ENCODE measurements at regions not wholly inside any gene's neighbourhood (a gene's known extent, or its start where the extent isn't known, plus 50 kb on each side); places are given as distances from the start of the nearest gene placed in this dataset.

- Mint-ChIP-seq H3K27ac (no peak overlapping the region), H3K36me3 (ENCODE audit: low read depth) (no peaks in the 10 kb centered on the region), H3K9me3 (no peaks in the 10 kb centered on the region), H3K27me3 (no peaks in the 10 kb centered on the region), H3K4me1 (no peaks in the 10 kb centered on the region), H3K4me3 (no peak overlapping the region)
- TF ChIP-seq CTCF (IDR thresholded peaks at IDR 0.05), result no peak
- POLR2A ChIA-PET, result no interaction called here
- DNase-seq (no peak), ATAC-seq (ENCODE audit: low read depth) (no peak)
- intact Hi-C loops (cut with micrococcal nuclease), result no loop called here
- CTCF ChIA-PET, result no interaction called here
Observed at GRCh38 chr2:16397681-16398475, 267.8 kb downstream of the CYRIA start.

GRCh38 chr2:16396986-16397385 lies 268.6 kb downstream of the CYRIA start:
- Mint-ChIP-seq H3K4me1 (no peaks in the 10 kb centered on the region), H3K36me3 (ENCODE audit: low read depth) (no peaks in the 10 kb centered on the region), H3K4me3 (no peak overlapping the region), H3K27ac (no peak overlapping the region), H3K27me3 (no peaks in the 10 kb centered on the region), H3K9me3 (no peaks in the 10 kb centered on the region)
- intact Hi-C loops (cut with micrococcal nuclease), result no loop called here
- CTCF ChIA-PET, result no interaction called here
- no peak for ATAC-seq (ENCODE audit: low read depth)
- no peak for TF ChIP-seq CTCF (IDR thresholded peaks at IDR 0.05)
- POLR2A ChIA-PET, result no interaction called here
- no peak for DNase-seq

GRCh38 chr2:16396171-16396570 lies 269.5 kb downstream of the CYRIA start:
- Mint-ChIP-seq H3K27me3 (no peaks in the 10 kb centered on the region), H3K4me3 (no peak overlapping the region), H3K9me3 (no peaks in the 10 kb centered on the region), H3K36me3 (ENCODE audit: low read depth) (no peaks in the 10 kb centered on the region), H3K27ac (no peak overlapping the region), H3K4me1 (no peaks in the 10 kb centered on the region)
- intact Hi-C loops (cut with micrococcal nuclease), result no loop called here
- ATAC-seq (ENCODE audit: low read depth) (no peak), DNase-seq (no peak)
- POLR2A ChIA-PET, result no interaction called here
- CTCF ChIA-PET, result no interaction called here
- TF ChIP-seq CTCF (IDR thresholded peaks at IDR 0.05), result no peak

GRCh38 chr2:16395601-16396000 lies 270.0 kb downstream of the CYRIA start:
- H3K27ac Mint-ChIP-seq, result no peak overlapping the region
- no peaks in the 10 kb centered on the region for H3K4me1 Mint-ChIP-seq
- H3K4me3 Mint-ChIP-seq, result no peak overlapping the region
- ATAC-seq (ENCODE audit: low read depth), result no peak
- ChIA-PET POLR2A (no interaction called here), CTCF (no interaction called here)
- no peaks in the 10 kb centered on the region for H3K9me3 Mint-ChIP-seq
- no peak for DNase-seq
- H3K36me3 Mint-ChIP-seq (ENCODE audit: low read depth), result no peaks in the 10 kb centered on the region
- TF ChIP-seq CTCF (IDR thresholded peaks at IDR 0.05), result no peak
- H3K27me3 Mint-ChIP-seq, result no peaks in the 10 kb centered on the region
- intact Hi-C loops (cut with micrococcal nuclease), result no loop called here

- ATAC-seq (ENCODE audit: low read depth), result no peak
- Mint-ChIP-seq H3K4me3 (no peak overlapping the region), H3K4me1 (no peaks in the 10 kb centered on the region), H3K27ac (no peak overlapping the region), H3K36me3 (ENCODE audit: low read depth) (no peaks in the 10 kb centered on the region), H3K9me3 (no peaks in the 10 kb centered on the region), H3K27me3 (no peaks in the 10 kb centered on the region)
- intact Hi-C loops (cut with micrococcal nuclease), result no loop called here
- ChIA-PET CTCF (no interaction called here), POLR2A (no interaction called here)
- no peak for DNase-seq
- TF ChIP-seq CTCF (IDR thresholded peaks at IDR 0.05), result no peak
Observed at GRCh38 chr2:16394986-16395550, 270.6 kb downstream of the CYRIA start.

Data from activated B cell treated with CpG ODN at 0.5 μM for 24 hours (primary cell).